KMS-11 (cell line): ENCODE measurements at regions not wholly inside any gene's neighbourhood (a gene's known extent, or its start where the extent isn't known, plus 50 kb on each side); places are given as distances from the start of the nearest gene placed in this dataset.

ENCODE experiments used
- H2AFZ ChIP-seq: fragments of 200-600 bp; sonication (generic); 2 replicates; pipeline ENCODE4 v1.6.1; 2016; ENCODE audit warnings: antibody characterized with exemption, mixed run types, low read depth
- H3K27ac ChIP-seq: fragments of 200-600 bp; sonication (generic); 2 replicates; pipeline ENCODE4 v1.6.1; 2016; ENCODE audit warnings: mild to moderate bottlenecking, mixed run types
- H3K27me3 ChIP-seq: fragments of 200-600 bp; sonication (generic); 2 replicates; pipeline ENCODE4 v1.6.1; 2017; ENCODE audit warnings: mild to moderate bottlenecking, low read depth, mixed run types, moderate library complexity; ENCODE audit not compliant: insufficient read depth
- H3K36me3 ChIP-seq: fragments of 200-600 bp; sonication (generic); 2 replicates; pipeline ENCODE4 v1.6.1; 2017; ENCODE audit warnings: mild to moderate bottlenecking, mixed run types; ENCODE audit not compliant: insufficient read depth
- H3K4me1 ChIP-seq: fragments of 200-600 bp; sonication (generic); 2 replicates; pipeline ENCODE4 v1.6.1; 2016; ENCODE audit warnings: mild to moderate bottlenecking, low read depth, mixed run types; ENCODE audit not compliant: poor library complexity, severe bottlenecking
- H3K4me2 ChIP-seq: fragments of 200-600 bp; sonication (generic); 2 replicates; pipeline ENCODE4 v1.7.0; 2016; ENCODE audit warnings: mild to moderate bottlenecking, mixed run types
- H3K4me3 ChIP-seq: fragments of 200-600 bp; sonication (generic); IDR thresholded peaks from 2 replicates; pipeline ENCODE4 v1.6.1; 2017; ENCODE audit warnings: low read depth, low read length, mixed read lengths; ENCODE audit not compliant: insufficient read depth
- H3K79me2 ChIP-seq: fragments of 200-600 bp; sonication (generic); 2 replicates; pipeline ENCODE4 v1.6.1; 2016; ENCODE audit warnings: low read depth, mixed run types; ENCODE audit not compliant: insufficient read depth
- H3K9ac ChIP-seq: fragments of 200-600 bp; sonication (generic); 2 replicates; pipeline ENCODE4 v1.6.1; 2016; ENCODE audit warnings: mild to moderate bottlenecking, mixed run types
- H4K20me1 ChIP-seq: fragments of 200-600 bp; sonication (generic); 2 replicates; pipeline ENCODE4 v1.6.1; 2016; ENCODE audit warnings: mild to moderate bottlenecking, mixed run types; ENCODE audit not compliant: insufficient read depth
- CTCF ChIP-seq: fragments of 200-600 bp; sonication (generic); conservative IDR thresholded peaks from 2 replicates; pipeline ENCODE4 v1.6.1; 2017; ENCODE audit warnings: low read depth, mild to moderate bottlenecking, antibody characterized with exemption, low read length, moderate library complexity, mixed read lengths

- Histone ChIP-seq H3K79me2 (no peaks in the 10 kb centered on the region), H3K4me2 (no peak overlapping the region)
These were observed 184.0 kb upstream of the RNF32 start for GRCh38 chr7:156456503-156457115.

GRCh38 chr7:156456032-156456431 lies 184.5 kb upstream of the RNF32 start:
- Histone ChIP-seq H3K27ac (no peak overlapping the region), H3K36me3 (no peaks in the 10 kb centered on the region), H2AFZ (no peak overlapping the region), H3K79me2 (no peaks in the 10 kb centered on the region), H3K9ac (no peak overlapping the region), H3K4me2 (no peak overlapping the region), H3K27me3 (no peaks in the 10 kb centered on the region), H4K20me1 (no peaks in the 10 kb centered on the region), H3K4me1 (no peaks in the 10 kb centered on the region), H3K4me3 (no peak overlapping the region)
- TF ChIP-seq CTCF = no peak

More at GRCh38 chr7:156456503-156457115, 184.0 kb upstream of the RNF32 start:
- no peak overlapping the region for H2AFZ ChIP-seq
- no peaks in the 10 kb centered on the region for H3K27me3 ChIP-seq
- H3K9ac ChIP-seq = no peak overlapping the region
- H3K27ac ChIP-seq = no peak overlapping the region
- no peaks in the 10 kb centered on the region for H3K4me1 ChIP-seq
- H3K4me3 ChIP-seq = no peak overlapping the region
- no peaks in the 10 kb centered on the region for H3K36me3 ChIP-seq
- no peak for TF ChIP-seq CTCF
- H4K20me1 ChIP-seq = no peaks in the 10 kb centered on the region

GRCh38 chr7:156450473-156450872 lies 190.1 kb upstream of the RNF32 start:
- Histone ChIP-seq H3K4me2 (no peak overlapping the region), H2AFZ (no peak overlapping the region), H3K27me3 (no peaks in the 10 kb centered on the region), H3K79me2 (no peaks in the 10 kb centered on the region), H4K20me1 (no peaks in the 10 kb centered on the region), H3K36me3 (no peaks in the 10 kb centered on the region), H3K27ac (no peak overlapping the region), H3K4me1 (no peaks in the 10 kb centered on the region), H3K4me3 (no peak overlapping the region), H3K9ac (no peak overlapping the region)
- no peak for TF ChIP-seq CTCF

- no peaks in the 10 kb centered on the region for H4K20me1 ChIP-seq
- H3K27me3 ChIP-seq = no peaks in the 10 kb centered on the region
- H3K9ac ChIP-seq = no peak overlapping the region
- no peak overlapping the region for H3K4me3 ChIP-seq
- no peaks in the 10 kb centered on the region for H3K4me1 ChIP-seq
- no peaks in the 10 kb centered on the region for H3K79me2 ChIP-seq
- H3K27ac ChIP-seq = no peak overlapping the region
- H2AFZ ChIP-seq = no peak overlapping the region
- H3K4me2 ChIP-seq = no peak overlapping the region
- H3K36me3 ChIP-seq = no peaks in the 10 kb centered on the region
- TF ChIP-seq CTCF = no peak
These were observed 191.7 kb upstream of the RNF32 start for GRCh38 chr7:156448918-156449317.
